IPS-NIHi11 (cell line): ENCODE measurements at regions not wholly inside any gene's neighbourhood (a gene's known extent, or its start where the extent isn't known, plus 50 kb on each side); places are given as distances from the start of the nearest gene placed in this dataset.

ENCODE experiments used
- DNase-seq: peaks from one replicate; pipeline ENCODE4 v3.0.0; 2012; ENCODE audit warnings: mixed read lengths, low spot score

GRCh38 chr6:43948527-43949485, 178.4 kb downstream of the MRPL14 start:
- DNase-seq: no peak

GRCh38 chr6:43947860-43948259, 177.8 kb downstream of the VEGFA start:
- DNase-seq: no peak

- no peak for DNase-seq
Observed at GRCh38 chr6:43946641-43947363, 176.8 kb downstream of the VEGFA start.

DNA sequence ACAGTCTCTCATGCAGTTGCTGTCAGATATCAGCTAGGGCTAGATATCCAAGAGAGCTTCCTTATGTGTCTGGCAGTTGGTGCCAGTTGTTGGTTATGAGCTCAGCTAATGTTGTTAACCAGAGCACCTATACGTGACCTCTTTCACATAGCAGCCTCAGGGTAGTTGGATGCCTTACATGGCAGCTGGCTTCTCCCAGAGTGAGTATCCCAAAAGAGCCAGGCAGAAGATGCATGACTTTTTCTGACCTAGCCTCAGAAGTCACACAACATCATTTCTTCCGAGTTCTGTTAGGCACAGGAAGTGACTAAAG, 175.7 kb downstream of the VEGFA start:
- no peak for DNase-seq

DNA sequence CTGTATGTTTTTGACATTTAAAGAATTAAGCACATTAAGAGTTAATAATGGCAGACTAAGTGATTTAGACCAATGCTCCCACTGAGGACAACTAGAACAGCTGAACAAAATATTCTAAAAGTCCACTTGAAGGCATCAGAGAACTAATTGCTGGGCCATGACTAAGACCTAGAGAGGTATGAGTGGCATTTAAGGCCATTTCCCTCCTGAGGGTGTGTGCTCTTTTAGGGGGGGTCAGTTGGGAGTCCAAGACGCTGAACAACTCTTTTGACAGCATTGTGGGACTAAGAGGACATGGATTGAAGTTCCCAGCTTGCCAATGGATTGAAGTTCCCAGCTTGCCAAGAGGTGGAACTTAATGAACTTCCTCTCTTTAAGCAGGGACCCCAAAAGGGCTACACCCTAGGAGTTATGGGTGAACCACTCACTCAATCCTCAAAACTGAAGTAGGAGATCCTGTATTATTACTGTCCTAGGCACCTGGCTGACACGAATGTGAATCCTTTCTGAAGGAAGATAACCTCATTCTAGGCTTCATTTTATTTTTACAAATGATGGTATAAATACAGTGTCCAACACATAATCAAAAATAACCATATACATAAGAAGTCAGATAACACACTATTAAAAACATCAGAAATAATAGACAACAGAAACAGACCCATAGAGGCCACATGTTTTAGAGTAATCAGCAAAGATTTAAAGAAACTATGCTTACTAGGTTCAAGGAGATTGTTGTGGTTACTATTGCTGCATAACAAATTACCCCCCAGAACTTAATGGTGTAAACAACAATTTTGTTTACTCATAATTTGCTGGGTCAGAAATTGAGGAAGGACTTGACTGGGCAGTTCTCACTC, 175.1 kb downstream of the VEGFA start:
- DNase-seq: no peak

DNA sequence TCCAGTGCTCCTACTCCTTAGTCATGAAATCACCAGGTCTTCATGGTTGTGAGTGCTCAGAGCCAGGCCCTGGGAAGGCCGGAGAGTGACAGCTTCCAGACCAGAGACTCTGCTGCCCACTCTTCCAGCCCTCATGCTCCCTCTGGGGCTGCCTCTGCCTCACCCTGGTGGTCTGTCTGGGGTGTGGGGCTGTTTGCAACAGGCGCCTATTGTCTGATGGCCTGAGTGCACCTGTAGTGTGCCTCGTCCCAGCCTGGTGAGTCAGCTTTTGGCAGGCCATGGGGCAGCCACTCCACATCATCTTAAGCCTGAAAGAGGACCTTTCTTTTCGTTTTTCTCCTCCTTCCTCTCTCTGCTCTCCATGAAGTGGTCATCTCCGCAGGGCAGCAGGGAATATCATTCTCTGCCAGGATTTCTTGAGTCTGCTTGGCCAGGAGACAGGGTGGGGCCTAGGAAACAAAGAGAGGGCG, 173.8 kb downstream of the VEGFA start:
- DNase-seq: peak; percentile 37

GRCh38 chr6:43943099-43943766, 173.2 kb downstream of the VEGFA start:
- DNase-seq: no peak

DNA sequence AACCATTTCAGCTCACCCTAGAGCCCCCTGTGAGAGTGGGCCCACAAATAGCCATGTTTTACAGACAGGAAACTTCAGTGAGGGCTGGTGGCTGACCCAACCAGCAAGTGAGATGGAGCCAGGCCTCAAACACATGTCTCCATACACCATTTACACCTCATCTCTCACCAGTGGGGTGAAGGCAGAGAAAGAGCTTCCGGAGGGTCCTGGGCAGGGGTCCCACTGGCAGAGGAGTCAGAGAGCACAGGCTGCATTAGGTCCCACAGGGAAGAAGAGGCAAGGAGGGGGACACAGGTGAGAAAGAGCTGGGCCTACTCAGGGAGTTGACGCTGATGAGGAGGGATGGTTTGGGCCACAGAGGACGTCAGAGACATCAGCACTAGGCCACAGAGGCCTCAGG, 172.6 kb downstream of the VEGFA start:
- DNase-seq: no peak

- no peak for DNase-seq
Observed at GRCh38 chr6:43942011-43942442, 172.0 kb downstream of the VEGFA start.

- no peak for DNase-seq
Observed at GRCh38 chr6:43941174-43941573, 171.2 kb downstream of the VEGFA start.

DNA sequence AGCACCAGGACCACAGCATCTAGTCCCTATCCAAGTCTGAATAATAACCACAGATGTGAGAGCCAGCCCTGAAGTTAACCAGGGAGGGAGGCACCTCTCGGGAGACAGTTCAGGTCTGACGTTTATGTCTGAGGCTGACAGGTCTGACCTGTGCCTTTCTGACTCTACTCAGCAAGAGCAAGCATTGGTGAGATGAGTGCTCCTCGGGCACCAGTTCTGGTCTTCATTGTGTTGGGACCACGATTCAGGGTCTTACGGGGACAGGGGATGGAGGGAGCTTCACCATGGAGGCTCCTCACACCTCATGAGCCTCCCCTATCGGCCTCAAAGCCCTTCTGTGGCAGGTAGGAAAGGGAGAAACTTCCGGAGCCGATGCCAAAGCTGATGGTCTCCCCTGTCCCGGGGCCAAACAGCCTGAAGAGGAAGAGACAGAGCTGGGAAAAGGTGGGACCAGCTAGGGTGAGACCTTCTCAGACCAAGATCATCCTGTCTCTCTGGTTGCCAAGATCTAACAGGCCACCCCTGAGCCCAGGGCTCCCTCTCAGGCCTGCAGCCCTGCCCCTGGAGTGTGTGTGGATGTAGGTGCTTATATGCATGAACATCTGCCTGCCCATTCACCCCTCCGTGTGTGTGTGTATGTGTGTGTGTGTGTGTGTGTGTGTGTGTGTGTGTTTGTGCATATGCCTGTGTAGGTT, 170.5 kb downstream of the VEGFA start:
- DNase-seq: no peak

DNA sequence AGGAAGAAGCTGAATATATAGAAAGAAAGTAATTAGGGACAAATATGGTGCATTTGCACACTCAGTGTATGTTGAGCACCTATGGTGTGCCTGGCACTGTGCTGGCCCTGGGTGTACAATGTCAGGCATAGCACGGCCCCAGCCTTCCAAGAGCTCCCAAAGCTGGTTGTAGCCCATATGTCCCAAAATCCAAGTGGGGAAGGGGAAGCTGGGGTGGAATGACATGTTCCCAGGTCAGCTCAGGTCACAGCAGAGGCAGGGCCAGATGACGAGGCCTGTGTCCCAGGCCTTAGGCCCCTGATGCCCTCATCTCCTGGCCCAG, 170.0 kb downstream of the VEGFA start:
- DNase-seq: no peak

DNA sequence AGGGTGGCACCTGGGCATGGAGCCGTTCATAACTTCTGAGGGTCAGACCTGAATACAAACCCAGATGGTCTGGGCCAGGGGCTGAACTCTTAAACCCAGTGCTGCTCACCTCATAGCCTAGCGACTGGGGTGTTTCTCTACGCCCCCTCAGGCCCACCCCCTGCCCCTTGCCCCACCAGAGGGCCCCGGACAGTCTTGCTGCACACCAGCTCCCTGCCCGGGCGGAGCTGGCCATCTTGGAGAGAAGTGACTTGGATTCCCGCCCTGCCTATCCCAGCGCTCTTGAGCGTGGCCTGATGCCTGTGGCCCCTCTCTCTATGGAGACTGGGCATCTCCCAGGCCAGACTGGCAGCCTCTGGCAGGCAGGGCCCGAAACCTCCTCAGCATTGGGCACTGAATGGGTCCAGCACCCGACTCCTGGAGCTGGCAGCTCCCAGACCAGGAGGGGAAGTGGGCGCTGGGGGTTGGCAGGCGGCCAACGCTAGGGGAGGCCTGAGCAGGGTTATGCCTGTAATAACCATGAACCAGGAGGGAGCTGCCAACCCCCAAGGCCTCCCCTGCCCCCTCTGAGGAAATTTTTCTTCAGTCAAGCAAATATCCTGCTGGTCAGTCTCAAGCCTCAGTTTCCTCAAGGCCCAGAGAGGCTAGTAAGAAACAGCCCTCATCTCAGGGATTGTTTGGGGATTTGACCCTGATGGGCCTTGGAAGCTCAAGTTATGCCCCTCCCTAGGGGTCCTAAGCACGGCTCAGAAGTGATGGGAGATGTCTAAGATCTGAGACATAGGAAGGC, 169.5 kb downstream of the VEGFA start:
- DNase-seq: no peak

- no peak for DNase-seq
Observed at GRCh38 chr6:43938178-43939105, 168.4 kb downstream of the VEGFA start.

DNA sequence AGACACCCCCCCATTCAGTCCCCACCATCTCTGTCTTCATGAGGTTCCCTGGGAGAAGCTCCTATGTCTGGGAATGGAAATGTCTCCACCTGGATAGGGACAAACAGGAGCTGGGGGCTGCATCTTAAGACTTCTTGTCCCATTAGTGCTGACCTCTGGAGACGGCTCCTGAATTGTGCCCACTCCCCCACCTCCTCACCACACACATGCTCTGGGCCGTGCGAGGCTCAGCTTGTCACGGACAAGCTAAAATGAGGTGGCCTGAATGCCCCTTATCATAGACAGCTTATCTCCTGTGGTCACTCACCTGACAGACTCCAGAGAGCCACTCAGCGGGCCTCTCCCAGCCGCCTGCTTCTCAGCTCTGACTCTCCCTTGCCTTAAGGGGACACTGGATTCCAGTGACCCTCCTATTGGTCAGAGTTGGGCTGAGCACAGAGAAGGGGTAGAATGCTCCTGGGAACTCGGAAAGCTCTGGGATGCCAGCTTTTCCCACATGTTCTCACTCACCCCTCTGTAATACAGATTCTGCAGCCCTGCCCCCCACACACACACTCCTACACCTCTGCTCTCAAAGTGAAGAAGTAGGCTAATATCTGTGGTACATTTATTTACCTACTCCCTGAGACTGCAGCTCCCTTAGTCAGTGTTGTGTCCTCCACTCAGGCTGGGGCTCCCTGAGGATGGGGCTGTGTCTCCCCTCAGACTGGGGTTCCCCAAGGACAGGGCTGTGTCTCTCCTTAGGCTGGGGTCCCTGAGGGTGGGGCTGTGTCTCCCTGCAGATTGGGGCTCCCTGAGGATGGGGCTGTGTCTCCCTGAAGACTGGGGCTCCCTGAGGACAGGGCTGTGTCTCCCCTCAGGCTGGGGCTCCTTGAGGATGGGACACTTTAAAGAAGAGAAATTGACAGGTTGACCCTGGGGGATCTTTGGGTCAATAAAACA, 167.5 kb downstream of the VEGFA start:
- no peak for DNase-seq

DNA sequence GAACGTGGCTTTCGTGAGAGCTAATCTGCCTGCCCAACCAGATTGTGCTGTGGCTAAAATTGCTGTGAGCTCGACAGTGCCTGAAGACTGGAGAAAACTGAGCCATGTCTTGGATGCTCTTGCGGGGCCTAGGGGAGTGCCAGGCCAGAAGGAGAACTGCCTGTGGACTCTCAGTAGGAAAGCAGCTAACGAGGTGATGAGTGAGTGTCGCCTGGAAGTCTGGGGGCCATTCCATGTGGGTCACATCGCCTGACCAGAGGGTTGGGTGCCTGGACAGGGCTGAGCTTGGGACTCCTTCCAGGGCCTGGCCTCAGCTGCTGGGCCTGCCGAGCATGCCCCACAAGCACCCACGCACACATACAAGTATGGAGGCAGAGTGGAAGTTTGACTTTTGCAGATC, 166.5 kb downstream of the VEGFA start:
- DNase-seq: no peak

- DNase-seq: no peak
Observed at GRCh38 chr6:43935921-43936439, 166.0 kb downstream of the VEGFA start.
